ENCODE measurements at regions not wholly inside any gene's neighbourhood (a gene's known extent, or its start where the extent isn't known, plus 50 kb on each side); places are given as distances from the start of the nearest gene placed in this dataset.

- TF ChIP-seq ZNF514 (tag by site-specific recombination; IDR thresholded peaks at IDR 0.05): no peak
- TF ChIP-seq ZNF473 (tag by site-specific recombination; IDR thresholded peaks at IDR 0.05): no peak
- TF ChIP-seq ZNF596 (tag by site-specific recombination; IDR thresholded peaks at IDR 0.05): no peak
- no peak for TF ChIP-seq ZNF529 (tag by site-specific recombination; IDR thresholded peaks at IDR 0.05; ENCODE audit: insufficient replicate concordance)
- no peak for TF ChIP-seq ZNF280C (tag by site-specific recombination; IDR thresholded peaks at IDR 0.05)
- no peak for TF ChIP-seq ZNF76 (tag by site-specific recombination; IDR thresholded peaks at IDR 0.05; ENCODE audit: borderline replicate concordance, low read depth)
- TF ChIP-seq ZNF555 (tag by site-specific recombination; conservative IDR thresholded peaks at IDR 0.05): no peak
- TF ChIP-seq ZSCAN30 (tag by site-specific recombination; IDR thresholded peaks at IDR 0.05): no peak
- no peak for TF ChIP-seq ZNF398 (tag by site-specific recombination; IDR thresholded peaks at IDR 0.05)
- TF ChIP-seq OVOL3 (tag by site-specific recombination; IDR thresholded peaks at IDR 0.05): no peak
- no peak for TF ChIP-seq SCRT2 (tag by site-specific recombination; IDR thresholded peaks at IDR 0.05)
- TF ChIP-seq BCL11A (tag by site-specific recombination; IDR thresholded peaks at IDR 0.05; ENCODE audit: low read depth): no peak
- TF ChIP-seq ZNF785 (tag by site-specific recombination; IDR thresholded peaks at IDR 0.05): no peak
- no peak for TF ChIP-seq YY2 (tag by site-specific recombination; IDR thresholded peaks at IDR 0.05)
- TF ChIP-seq ZNF24 (tag by site-specific recombination; IDR thresholded peaks at IDR 0.05): no peak
- H3K4me1 ChIP-seq (ENCODE audit: control insufficient read depth, insufficient read depth, low read length): no peaks in the 10 kb centered on the region
- no peak overlapping the region for H3K27ac ChIP-seq (ENCODE audit: extremely low read depth, low read depth, low read length)
- no peaks in the 10 kb centered on the region; the same call in 1 of the 2 replicates for H3K9me3 ChIP-seq (ENCODE audit: control insufficient read depth, insufficient read depth, low read depth, low read length)
- CTCF ChIA-PET: interaction anchor here (1.0 to 1.7 kb wide), 2 partner anchors 9 to 22 kb away, joined by 4 to 6 read pairs; no protein-coding TSS in a partner anchor
- H3K36me3 ChIP-seq (ENCODE audit: control insufficient read depth in 2 of 2, insufficient read depth in 1 of 2, low read length in 2 of 2): no peaks in the 10 kb centered on the region
- no peak overlapping the region for H3K4me3 ChIP-seq (ENCODE audit: low read depth, low read length)
- POLR2A ChIA-PET: no interaction called here
Measured at GRCh38 chr5:37899037-37899436, 59.2 kb upstream of the GDNF start.

GRCh38 chr5:37896159-37896558 lies 56.3 kb upstream of the GDNF start:
- H3K9me3 ChIP-seq (ENCODE audit: control insufficient read depth, insufficient read depth, low read depth, low read length): no peaks in the 10 kb centered on the region; the same call in 1 of the 2 replicates
- no peaks in the 10 kb centered on the region for H3K36me3 ChIP-seq (ENCODE audit: control insufficient read depth in 2 of 2, insufficient read depth in 1 of 2, low read length in 2 of 2)
- H3K4me3 ChIP-seq (ENCODE audit: low read depth, low read length): no peak overlapping the region
- POLR2A ChIA-PET: no interaction called here
- H3K4me1 ChIP-seq (ENCODE audit: control insufficient read depth, insufficient read depth, low read length): no peaks in the 10 kb centered on the region
- no peak overlapping the region for H3K27ac ChIP-seq (ENCODE audit: extremely low read depth, low read depth, low read length)
- CTCF ChIA-PET: no interaction called here
- no peak for TF ChIP-seq ZNF488 (tag by site-specific recombination; IDR thresholded peaks at IDR 0.05)

- no peaks in the 10 kb centered on the region for H3K36me3 ChIP-seq (ENCODE audit: control insufficient read depth in 2 of 2, insufficient read depth in 1 of 2, low read length in 2 of 2)
- no peak overlapping the region for H3K4me3 ChIP-seq (ENCODE audit: low read depth, low read length)
- H3K27ac ChIP-seq (ENCODE audit: extremely low read depth, low read depth, low read length): no peak overlapping the region
- CTCF ChIA-PET: no interaction called here
- POLR2A ChIA-PET: no interaction called here
- no peaks in the 10 kb centered on the region for H3K4me1 ChIP-seq (ENCODE audit: control insufficient read depth, insufficient read depth, low read length)
- H3K9me3 ChIP-seq (ENCODE audit: control insufficient read depth, insufficient read depth, low read depth, low read length): no peaks in the 10 kb centered on the region; the same call in 1 of the 2 replicates
- TF ChIP-seq ZNF155 (tag by site-specific recombination; IDR thresholded peaks at IDR 0.05) (no peak), ZBTB10 (tag by site-specific recombination; IDR thresholded peaks at IDR 0.05) (no peak), ZBTB1 (tag by site-specific recombination; IDR thresholded peaks at IDR 0.05) (no peak), PATZ1 (tag by site-specific recombination; IDR thresholded peaks at IDR 0.05) (no peak), ZNF48 (tag by site-specific recombination; IDR thresholded peaks at IDR 0.05) (no peak), GLI4 (tag by site-specific recombination; IDR thresholded peaks at IDR 0.05) (no peak), ZNF792 (tag by site-specific recombination; IDR thresholded peaks at IDR 0.05) (no peak)
Measured at GRCh38 chr5:37893434-37894134, 53.7 kb upstream of the GDNF start.

All from HEK293 (cell line).